Central memory CD4-positive, alpha-beta T cell (primary cell): ENCODE measurements at regions not wholly inside any gene's neighbourhood (a gene's known extent, or its start where the extent isn't known, plus 50 kb on each side); places are given as distances from the start of the nearest gene placed in this dataset.
"Not testable (repeated sequence)": the region's sequence is repeated elsewhere in the genome, so short reads cannot be mapped to it uniquely, and the experiment has no call there.

Experiments used
- DNase-seq: peaks from one replicate; pipeline ENCODE4 v3.0.0; 2022

- no peak for DNase-seq
Measured at GRCh38 chr5:154652746-154653417, 102.3 kb upstream of the LARP1 start.

DNA sequence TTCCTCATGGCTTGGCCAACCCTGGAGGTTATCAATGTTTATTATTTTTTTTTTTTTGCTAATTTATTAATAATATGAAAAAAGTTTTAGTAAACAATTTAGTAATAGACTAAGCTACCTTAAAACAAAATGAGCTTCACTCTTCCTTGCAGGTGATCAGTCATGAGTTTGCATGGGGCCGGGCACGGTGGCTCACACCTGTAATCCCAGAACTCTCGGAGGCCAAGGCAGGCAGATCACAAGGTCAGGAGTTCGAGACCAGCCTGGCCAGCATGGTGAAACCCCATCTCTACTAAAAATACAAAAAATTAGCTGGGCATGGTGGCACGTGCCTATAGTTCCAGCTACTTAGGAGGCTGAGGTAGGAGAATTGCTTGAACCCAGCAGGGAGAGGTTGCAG is 103.4 kb upstream of the LARP1 start:
- not testable (repeated sequence) for DNase-seq

DNA sequence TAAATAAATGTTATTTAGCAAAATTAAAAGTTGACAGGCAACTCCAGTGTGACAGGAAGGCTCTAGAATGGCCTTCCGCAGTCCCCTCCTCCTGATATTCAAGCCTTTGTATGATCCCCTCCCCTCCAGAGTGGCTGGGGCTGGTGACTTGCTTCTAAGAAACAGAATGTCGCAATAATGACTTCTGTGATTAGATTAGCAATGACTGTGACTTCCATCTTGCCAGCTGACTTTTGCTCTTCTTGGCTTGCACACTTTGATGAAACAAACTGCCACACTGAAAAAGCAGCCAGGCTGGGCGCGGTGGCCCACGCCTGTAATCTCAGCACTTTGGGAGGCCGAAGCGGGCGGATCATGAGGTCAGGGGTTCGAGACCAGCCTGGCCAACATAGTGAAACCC is 106.5 kb upstream of the LARP1 start:
- DNase-seq: no peak

DNA sequence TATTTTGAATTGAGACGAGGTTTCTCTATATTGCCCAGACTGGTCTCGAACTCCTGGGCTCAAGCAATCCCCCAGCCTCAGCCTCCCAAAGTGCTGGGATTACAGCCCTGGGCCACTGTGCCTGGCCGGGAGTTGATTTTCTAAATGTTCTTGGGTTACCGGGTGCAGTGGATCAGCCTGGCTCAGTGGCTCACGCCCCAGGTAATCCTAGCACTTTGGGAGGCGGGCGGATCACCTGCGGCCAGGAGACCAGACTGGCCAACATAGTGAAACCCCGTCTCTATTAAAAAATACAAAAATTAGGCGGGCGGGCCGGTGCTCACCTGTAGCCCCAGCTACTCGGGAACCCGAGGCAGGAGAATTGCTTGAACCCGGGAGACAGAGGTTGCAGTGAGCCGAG is 106.9 kb upstream of the LARP1 start:
- no peak for DNase-seq

DNA sequence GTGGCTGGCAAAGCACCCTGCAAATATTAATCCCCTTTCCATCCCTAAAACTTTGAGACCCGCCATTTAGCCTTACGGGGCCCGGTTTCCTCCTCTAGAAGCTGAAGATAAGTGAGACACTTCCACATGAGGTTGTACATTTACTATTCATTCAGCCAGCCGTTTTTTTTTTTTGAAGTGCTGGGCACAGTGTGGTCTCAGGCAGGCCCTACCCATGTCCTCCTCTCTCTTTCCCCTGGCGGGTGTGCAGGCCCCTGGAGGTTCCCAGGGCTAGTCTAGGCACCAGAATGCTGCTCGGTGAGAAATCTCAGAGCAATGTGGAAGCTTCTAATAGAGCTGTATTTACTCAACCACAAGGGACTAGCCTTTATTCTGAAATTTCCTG is 107.4 kb upstream of the LARP1 start:
- no peak for DNase-seq

GRCh38 chr5:154647114-154647760 is 107.9 kb upstream of the LARP1 start:
- DNase-seq: no peak

DNA sequence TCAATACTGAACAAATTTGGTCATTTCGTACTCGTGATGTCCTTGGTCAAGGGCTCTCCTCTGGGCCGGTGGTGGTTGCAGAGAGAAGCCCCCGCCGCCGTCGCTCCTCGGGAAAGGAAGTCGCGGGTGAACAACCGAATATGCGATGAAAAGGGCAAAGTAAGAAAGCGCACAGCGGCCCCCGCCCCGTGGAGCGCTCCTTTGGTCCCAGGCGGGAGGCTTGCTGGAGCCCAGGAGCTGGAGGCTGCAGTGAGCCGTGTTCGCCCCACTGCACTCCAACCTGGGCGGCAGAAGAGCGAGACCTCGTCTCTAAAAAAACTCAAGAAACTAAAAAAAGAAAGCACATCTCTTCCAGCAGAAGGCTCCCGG is 108.4 kb upstream of the LARP1 start:
- no peak for DNase-seq

- no peak for DNase-seq
Measured at GRCh38 chr5:154644745-154645411, 110.3 kb upstream of the LARP1 start.

DNA sequence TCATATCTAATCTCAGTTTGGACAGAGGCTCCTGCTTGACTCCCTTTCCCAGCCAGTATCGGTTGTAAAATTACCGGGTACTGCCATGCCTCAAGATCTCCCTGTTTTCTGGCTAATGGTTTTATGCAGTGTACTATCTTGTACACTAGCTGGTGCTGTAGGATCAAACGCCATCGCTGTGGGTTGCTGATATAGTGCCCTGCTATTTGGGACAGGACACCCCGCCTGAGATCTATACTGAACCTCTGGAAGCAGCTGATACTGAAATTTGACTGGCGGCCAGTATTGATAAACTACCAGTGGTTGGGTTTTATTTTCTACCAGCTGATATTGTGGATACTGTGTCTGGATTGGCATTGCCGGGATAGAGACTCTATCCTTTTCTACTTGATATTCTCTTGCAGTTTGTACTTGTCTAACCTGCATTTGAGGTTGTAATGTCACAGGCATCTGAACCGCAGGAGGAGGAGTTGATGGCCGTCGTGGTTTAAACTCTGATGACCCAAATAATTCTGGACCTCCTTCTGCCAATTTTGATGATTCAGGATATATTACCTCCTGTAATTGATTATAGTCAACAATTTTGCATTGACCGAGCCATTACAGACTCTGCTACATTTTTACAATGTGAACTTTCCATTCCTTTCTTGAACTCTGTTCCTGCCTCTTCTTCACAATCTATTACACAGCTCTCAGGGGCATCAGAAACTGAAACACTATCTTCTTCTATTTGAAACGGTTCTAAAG is 112.5 kb upstream of the LARP1 start:
- no peak for DNase-seq

DNA sequence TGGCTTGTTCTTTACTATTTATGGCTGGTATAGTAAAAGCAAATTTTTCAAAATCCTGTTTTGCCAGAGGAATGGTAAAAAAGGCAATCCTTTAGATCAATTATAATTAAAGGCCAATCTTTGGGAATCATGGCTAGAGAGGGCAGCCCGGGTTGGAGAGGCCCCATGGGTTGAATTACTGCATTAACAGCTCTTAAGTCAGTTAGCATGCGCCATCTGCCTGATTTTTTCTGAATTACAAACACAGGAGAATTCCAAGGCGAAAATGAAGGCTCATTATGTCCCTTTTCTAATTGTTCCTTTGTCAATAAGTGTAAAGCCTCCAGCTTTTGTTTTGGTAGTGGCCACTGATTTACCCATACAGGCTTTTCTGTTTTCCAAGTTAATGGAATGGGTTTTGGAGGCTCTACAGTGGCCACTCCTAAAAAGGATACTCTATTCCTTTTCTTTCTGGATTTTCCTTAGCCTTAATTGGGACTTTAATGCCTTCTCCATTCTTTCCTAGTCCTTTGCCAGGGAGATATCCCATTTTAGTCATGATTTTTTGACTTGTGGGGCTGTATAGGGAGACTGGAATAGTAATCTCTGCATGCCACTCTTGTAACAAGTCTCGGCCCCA is 114.9 kb upstream of the LARP1 start:
- DNase-seq: not testable (repeated sequence)

DNA sequence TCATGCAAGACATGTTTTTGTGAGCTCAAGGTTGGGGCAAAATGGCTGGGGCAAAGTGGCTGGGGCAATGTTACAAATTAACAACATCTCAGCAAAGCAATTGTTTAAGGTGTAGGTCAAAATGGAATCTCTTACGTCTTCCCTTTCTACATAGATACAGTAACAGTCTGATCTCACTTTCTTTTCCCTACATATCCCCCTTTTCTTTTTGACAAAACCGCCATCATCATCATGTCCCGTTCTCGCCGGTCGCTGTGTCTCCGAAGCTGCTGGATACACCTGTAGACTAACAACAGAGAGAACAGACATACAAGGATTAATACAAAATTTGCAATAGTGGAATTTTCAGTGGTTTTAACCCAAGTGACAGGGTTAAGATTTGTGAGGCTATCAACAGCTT is 118.4 kb upstream of the LARP1 start:
- DNase-seq: not testable (repeated sequence)

DNA sequence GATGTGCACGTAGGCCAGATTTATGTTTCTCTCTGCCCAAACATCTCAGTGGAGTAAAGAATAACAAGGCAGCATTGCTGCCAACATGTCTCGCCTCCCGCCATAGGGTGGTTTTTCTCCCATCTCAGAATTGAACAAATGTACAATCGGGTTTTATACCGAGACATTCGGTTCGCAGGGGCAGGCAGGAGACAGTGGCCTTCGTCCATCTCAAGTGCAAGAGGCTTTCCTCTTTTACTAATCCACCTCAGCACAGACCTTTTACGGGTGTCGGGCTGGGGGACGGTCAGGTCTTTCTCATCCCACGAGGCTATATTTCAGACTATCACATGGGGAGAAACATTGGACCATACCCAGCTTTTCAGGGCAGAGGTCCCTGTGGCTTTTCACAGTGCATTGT is 118.9 kb upstream of the LARP1 start:
- DNase-seq: not testable (repeated sequence)

GRCh38 chr5:154633744-154634143 is 121.4 kb upstream of the LARP1 start:
- DNase-seq: not testable (repeated sequence)

DNA sequence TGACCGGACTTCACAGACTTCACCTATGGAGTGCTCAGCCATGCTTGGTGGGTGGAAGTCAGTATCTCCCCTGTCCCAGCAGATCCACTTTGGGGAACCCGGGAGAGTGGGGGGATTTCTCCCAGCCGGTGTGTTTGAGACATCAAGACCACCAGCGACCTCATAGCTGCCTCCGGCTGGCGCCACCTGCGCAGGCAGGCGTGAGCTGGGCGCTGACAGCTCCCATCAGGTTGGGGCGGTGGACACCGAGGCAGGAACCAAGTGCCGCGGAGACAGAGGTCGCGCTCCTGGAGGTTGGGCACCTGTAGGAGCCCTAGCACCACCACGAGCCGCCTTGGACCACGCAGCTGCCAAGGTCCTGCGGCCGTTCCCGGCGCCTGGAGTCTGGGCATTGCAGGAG is 124.0 kb upstream of the LARP1 start:
- DNase-seq: no peak

GRCh38 chr5:154630410-154630809 is 124.8 kb upstream of the LARP1 start:
- no peak for DNase-seq

- no peak for DNase-seq
Measured at GRCh38 chr5:154628685-154629084, 126.5 kb upstream of the LARP1 start.

- no peak for DNase-seq
Measured at GRCh38 chr5:154627698-154628678, 127.2 kb upstream of the LARP1 start.

DNA sequence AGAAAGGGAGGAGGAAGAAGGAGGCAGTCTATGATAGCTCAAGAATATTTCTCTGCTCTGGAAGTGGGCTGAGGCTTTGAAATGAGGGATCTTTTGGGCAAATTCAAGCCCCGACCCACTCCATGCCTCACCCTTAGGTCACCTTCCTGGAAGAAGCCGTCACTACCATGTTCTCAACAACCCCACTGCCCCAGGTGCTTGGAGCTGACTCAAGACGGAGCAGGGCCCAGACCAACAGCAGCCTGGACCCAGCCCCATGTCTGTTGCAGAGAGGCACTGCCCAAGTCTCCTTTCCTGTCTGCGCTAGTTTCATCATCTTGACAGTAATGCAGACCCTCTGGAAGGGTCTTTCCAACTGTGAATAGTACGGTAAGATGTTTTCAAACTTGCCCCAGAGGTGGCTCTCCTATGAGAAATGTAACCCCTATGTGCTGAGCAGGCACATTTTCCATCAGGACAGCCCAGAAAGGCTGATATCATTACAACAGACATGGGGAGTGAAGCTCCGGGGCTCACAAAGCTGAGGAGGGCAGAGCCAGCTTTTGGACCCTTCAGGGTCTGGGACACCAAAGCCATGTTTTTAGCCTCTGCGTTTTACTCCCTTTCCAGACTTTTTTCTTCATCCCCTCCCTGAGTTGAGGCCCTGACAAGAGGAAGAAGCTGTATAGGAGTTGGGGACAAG is 128.2 kb upstream of the LARP1 start:
- no peak for DNase-seq

- DNase-seq: no peak
Measured at GRCh38 chr5:154625031-154625430, 130.1 kb upstream of the LARP1 start.

GRCh38 chr5:154624341-154624740 is 130.8 kb upstream of the LARP1 start:
- DNase-seq: no peak

DNA sequence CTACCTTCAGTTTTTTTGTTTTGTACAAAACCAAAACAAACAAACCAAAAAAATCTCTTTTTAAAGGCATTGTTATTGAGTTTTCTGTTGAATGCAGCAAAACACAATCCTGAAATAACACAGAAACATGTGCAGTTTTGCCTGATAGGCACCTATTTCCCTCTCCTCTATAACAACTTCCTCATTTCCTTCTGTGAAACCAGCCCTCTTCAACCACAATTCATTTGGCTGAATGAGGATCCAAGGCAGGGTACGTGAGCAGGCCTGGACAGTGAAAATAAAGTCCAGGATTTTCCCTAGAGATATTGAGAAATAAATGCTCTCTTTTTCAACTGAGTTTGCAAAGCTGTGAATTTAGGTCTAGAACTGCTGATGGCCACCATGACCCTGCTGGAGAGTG is 134.8 kb upstream of the LARP1 start:
- DNase-seq: no peak
